Nephron progenitor cell (in vitro differentiated cells): ENCODE measurements at regions not wholly inside any gene's neighbourhood (a gene's known extent, or its start where the extent isn't known, plus 50 kb on each side); places are given as distances from the start of the nearest gene placed in this dataset.

Source experiments
- DNase-seq: peaks from one replicate; pipeline ENCODE4 v3.0.0; 2021
- H3K27ac Mint-ChIP-seq: 2 replicates; pipeline ENCODE4 v1.8.0; 2021; ENCODE audit warnings: mild to moderate bottlenecking, moderate library complexity, mixed read lengths
- H3K27me3 Mint-ChIP-seq: 2 replicates; pipeline ENCODE4 v1.8.0; 2021; ENCODE audit warnings: mild to moderate bottlenecking, low read depth, mixed read lengths; ENCODE audit not compliant: poor library complexity
- H3K36me3 Mint-ChIP-seq: 2 replicates; pipeline ENCODE4 v1.8.0; 2021; ENCODE audit warnings: low read depth, mixed read lengths
- H3K4me1 Mint-ChIP-seq: 2 replicates; pipeline ENCODE4 v1.8.0; 2021; ENCODE audit warnings: mixed read lengths
- H3K4me3 Mint-ChIP-seq: 2 replicates; pipeline ENCODE4 v1.8.0; 2021; ENCODE audit warnings: mild to moderate bottlenecking, moderate library complexity, mixed read lengths
- H3K9me3 Mint-ChIP-seq: 2 replicates; pipeline ENCODE4 v1.8.0; 2021; ENCODE audit warnings: mild to moderate bottlenecking, moderate library complexity, mixed read lengths
- TF ChIP-seq, protein P1 (sequence below): fragments of 200-600 bp; sonication (generic); IDR thresholded peaks from 2 replicates; pipeline ENCODE4 v1.5.0; 2021; ENCODE audit warnings: antibody characterized with exemption

DNA sequence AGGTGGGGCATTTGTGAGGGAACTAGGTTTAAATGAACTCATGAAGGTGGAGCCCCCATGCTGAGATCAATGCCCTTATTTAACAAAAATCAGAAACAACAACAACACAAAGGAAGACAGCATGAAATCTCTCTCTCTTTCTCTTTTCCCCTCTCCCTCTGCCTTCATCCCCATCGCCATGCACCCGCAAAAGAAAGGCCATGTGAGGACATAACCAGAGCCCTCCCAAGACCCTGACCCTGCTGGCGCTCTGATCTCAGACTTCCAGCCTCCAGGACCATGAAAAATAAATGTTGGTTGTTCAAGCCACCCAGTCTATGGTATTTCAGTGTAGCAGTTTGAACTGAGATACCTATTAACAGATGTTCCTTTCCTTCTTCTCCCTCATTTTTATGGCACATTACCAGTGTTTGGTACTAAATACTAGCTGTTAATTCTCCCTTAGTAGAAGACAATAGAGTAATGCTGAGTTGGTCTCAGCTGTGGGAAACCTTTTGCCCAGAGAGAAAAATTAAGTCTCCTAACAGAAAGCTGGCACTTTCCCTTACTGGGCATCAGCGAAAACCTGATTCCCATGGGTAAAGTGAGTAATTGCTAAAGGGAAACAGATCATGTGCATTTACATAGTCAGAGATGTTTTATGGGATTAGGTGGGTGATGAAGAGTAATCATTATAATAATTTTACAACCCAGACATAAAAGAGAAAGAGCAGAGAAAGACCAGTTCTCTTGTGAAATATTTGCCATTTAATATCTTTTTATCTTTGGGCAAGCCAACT is 264.0 kb upstream of the PLEKHG7 start:
- DNase-seq: no peak
- H3K36me3 Mint-ChIP-seq: no peaks in the 10 kb centered on the region
- no peak overlapping the region for H3K4me3 Mint-ChIP-seq
- H3K27me3 Mint-ChIP-seq: peaks cover 4% of the 10 kb centered on the region
- H3K4me1 Mint-ChIP-seq: no peaks in the 10 kb centered on the region
- no peak overlapping the region for H3K27ac Mint-ChIP-seq
- no peaks in the 10 kb centered on the region for H3K9me3 Mint-ChIP-seq
- TF ChIP-seq, protein P1, sequence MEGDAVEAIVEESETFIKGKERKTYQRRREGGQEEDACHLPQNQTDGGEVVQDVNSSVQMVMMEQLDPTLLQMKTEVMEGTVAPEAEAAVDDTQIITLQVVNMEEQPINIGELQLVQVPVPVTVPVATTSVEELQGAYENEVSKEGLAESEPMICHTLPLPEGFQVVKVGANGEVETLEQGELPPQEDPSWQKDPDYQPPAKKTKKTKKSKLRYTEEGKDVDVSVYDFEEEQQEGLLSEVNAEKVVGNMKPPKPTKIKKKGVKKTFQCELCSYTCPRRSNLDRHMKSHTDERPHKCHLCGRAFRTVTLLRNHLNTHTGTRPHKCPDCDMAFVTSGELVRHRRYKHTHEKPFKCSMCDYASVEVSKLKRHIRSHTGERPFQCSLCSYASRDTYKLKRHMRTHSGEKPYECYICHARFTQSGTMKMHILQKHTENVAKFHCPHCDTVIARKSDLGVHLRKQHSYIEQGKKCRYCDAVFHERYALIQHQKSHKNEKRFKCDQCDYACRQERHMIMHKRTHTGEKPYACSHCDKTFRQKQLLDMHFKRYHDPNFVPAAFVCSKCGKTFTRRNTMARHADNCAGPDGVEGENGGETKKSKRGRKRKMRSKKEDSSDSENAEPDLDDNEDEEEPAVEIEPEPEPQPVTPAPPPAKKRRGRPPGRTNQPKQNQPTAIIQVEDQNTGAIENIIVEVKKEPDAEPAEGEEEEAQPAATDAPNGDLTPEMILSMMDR: no peak

DNA sequence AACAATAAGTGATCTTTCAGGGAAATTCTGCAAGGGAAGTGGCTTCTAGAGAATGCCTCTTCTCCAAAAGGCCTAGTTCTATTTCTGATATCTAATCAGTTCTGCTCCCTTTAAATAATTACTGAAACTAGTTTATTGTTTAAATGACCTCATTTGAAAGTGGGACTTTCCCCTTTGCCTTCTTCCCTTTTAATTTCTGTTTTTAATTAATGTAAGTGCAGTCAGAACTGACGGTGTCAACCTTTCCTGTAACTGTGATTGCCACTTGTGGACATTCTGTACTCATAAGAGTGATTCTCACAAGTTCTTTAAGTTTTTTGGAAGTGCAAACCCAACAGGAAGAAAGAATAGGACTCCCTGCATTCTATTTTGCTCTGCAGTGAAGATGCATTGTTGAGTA is 265.3 kb upstream of the PLEKHG7 start:
- TF ChIP-seq, protein P1: no peak

GRCh38 chr12:92436856-92437255 is 265.9 kb upstream of the PLEKHG7 start:
- Mint-ChIP-seq H3K9me3 (no peaks in the 10 kb centered on the region), H3K27me3 (peaks cover 4% of the 10 kb centered on the region), H3K27ac (no peak overlapping the region), H3K4me3 (no peak overlapping the region), H3K36me3 (no peaks in the 10 kb centered on the region), H3K4me1 (no peaks in the 10 kb centered on the region)
- TF ChIP-seq, protein P1: no peak
- no peak for DNase-seq

More for the DNA sequence above, 265.3 kb upstream of the PLEKHG7 start:
- Mint-ChIP-seq H3K36me3 (no peaks in the 10 kb centered on the region), H3K27me3 (peaks cover 4% of the 10 kb centered on the region), H3K9me3 (no peaks in the 10 kb centered on the region), H3K27ac (no peak overlapping the region), H3K4me1 (no peaks in the 10 kb centered on the region), H3K4me3 (no peak overlapping the region)
- no peak for DNase-seq

GRCh38 chr12:92434607-92435025 is 268.2 kb upstream of the PLEKHG7 start:
- no peaks in the 10 kb centered on the region for H3K4me1 Mint-ChIP-seq
- no peak for DNase-seq
- no peaks in the 10 kb centered on the region for H3K27me3 Mint-ChIP-seq

GRCh38 chr12:92432724-92433441 is 269.9 kb upstream of the PLEKHG7 start:
- no peaks in the 10 kb centered on the region for H3K4me1 Mint-ChIP-seq
- TF ChIP-seq, protein P1: no peak
- no peaks in the 10 kb centered on the region for H3K36me3 Mint-ChIP-seq
- no peaks in the 10 kb centered on the region for H3K9me3 Mint-ChIP-seq
- DNase-seq: no peak
- H3K4me3 Mint-ChIP-seq: no peak overlapping the region
- H3K27ac Mint-ChIP-seq: no peak overlapping the region
- peaks cover 9% of the 10 kb centered on the region for H3K27me3 Mint-ChIP-seq

More at GRCh38 chr12:92434607-92435025, 268.2 kb upstream of the PLEKHG7 start:
- TF ChIP-seq, protein P1: no peak
- Mint-ChIP-seq H3K36me3 (no peaks in the 10 kb centered on the region), H3K4me3 (no peak overlapping the region), H3K27ac (no peak overlapping the region), H3K9me3 (no peaks in the 10 kb centered on the region)
